ENCODE measurements at regions not wholly inside any gene's neighbourhood (a gene's known extent, or its start where the extent isn't known, plus 50 kb on each side); places are given as distances from the start of the nearest gene placed in this dataset.

GRCh38 chr9:30116673-30117217 is 2267.7 kb upstream of the ACO1 start:
- H3K9ac ChIP-seq (replicated peaks in 1 of 4; ENCODE audit: extremely low read depth in 1 of 4, low read depth in 3 of 4, low read length in 3 of 4): no peak overlapping the region
- H3K79me1 ChIP-seq (ENCODE audit: low read depth, low read length): no peaks in the 10 kb centered on the region
- ChIA-PET CTCF (ENCODE audit: partially characterized antibody) (interaction anchor here (0.6 kb wide), 1 partner anchor 319 kb away, joined by 4 read pairs; no protein-coding TSS in a partner anchor), POLR2A (ENCODE audit: partially characterized antibody) (no interaction called here)
- H4K5ac ChIP-seq (ENCODE audit: insufficient read length, low read depth, low read length): no peak overlapping the region
- H2AK5ac ChIP-seq (ENCODE audit: low read depth, low read length): no peak overlapping the region
- FAIRE-seq (peak; percentile 88), DNase-seq (ENCODE audit: low read depth in 1 of 2, low spot score in 2 of 2) (peak in 1 of 2 experiments; percentile 15)
- H3K23me2 ChIP-seq (ENCODE audit: low read depth, low read length): no peaks in the 10 kb centered on the region
- H3K9me3 ChIP-seq (ENCODE audit: insufficient read depth in 2 of 2, low read depth in 1 of 2, low read length in 1 of 2): peaks cover 0 to 4% of the 10 kb centered on the region in 2 experiments; a peak in 1 of 4 replicates
- H3K56ac ChIP-seq (replicated peaks; ENCODE audit: insufficient read length, low read depth, low read length): no peak overlapping the region
- no peak overlapping the region for H2AFZ ChIP-seq (ENCODE audit: low read length)
- H3K4me2 ChIP-seq (ENCODE audit: insufficient read depth in 1 of 2, low read depth in 2 of 2, low read length in 2 of 2): no peak overlapping the region
- no peak overlapping the region for H2BK15ac ChIP-seq (ENCODE audit: low read length)
- H3K4me3 ChIP-seq (ENCODE audit: extremely low read depth in 1 of 4, insufficient read depth in 2 of 4, low read depth in 3 of 4, low read length in 4 of 4): no peak overlapping the region
- no peak overlapping the region for H3K18ac ChIP-seq (ENCODE audit: extremely low read depth, low read length)
- no peak overlapping the region for H3K4ac ChIP-seq (replicated peaks; ENCODE audit: insufficient read length, low read depth, low read length)
- no peaks in the 10 kb centered on the region for H3K79me2 ChIP-seq (ENCODE audit: control insufficient read depth in 1 of 2, insufficient read depth in 2 of 2, low read length in 2 of 2)
- peaks cover 0 to 3% (median under 1%) of the 10 kb centered on the region in 4 experiments; a peak in 1 of 7 replicates for H3K4me1 ChIP-seq (replicated peaks in 1 of 4; ENCODE audit: control insufficient read depth in 3 of 4, insufficient read depth in 4 of 4, low read length in 3 of 4)
- H3K27ac ChIP-seq (ENCODE audit: low read depth, low read length): 0 out of 2 replicates have a peak overlapping the region, but pooled peaks have one; percentile 45
- no peaks in the 10 kb centered on the region for H3K27me3 ChIP-seq (replicated peaks in 1 of 4; ENCODE audit: control insufficient read depth in 3 of 4, extremely low read depth in 1 of 4, insufficient read depth in 3 of 4, low read length in 3 of 4)
- H2BK120ac ChIP-seq (replicated peaks; ENCODE audit: low read depth, low read length): no peak overlapping the region
- H3K36me3 ChIP-seq (ENCODE audit: control insufficient read depth in 2 of 4, insufficient read depth in 4 of 4, low read length in 3 of 4): no peaks in the 10 kb centered on the region; a peak in 1 of 8 replicates
- no peak overlapping the region for H2BK12ac ChIP-seq (ENCODE audit: low read depth, low read length)
- no peaks in the 10 kb centered on the region for H4K20me1 ChIP-seq (replicated peaks in 1 of 2; ENCODE audit: control insufficient read depth in 1 of 2, insufficient read depth in 2 of 2, low read length in 2 of 2)
- H4K8ac ChIP-seq (ENCODE audit: extremely low read depth, insufficient read depth, low read length): no peak overlapping the region
- no peak overlapping the region for H4K91ac ChIP-seq (replicated peaks; ENCODE audit: insufficient read length, low read length)
- no peak overlapping the region for H3K23ac ChIP-seq (ENCODE audit: insufficient read length)
- H2BK5ac ChIP-seq (ENCODE audit: low read depth, low read length): peak overlapping the region; percentile 89; the same call in 1 of the 2 replicates
- no peak overlapping the region for H3K14ac ChIP-seq (ENCODE audit: insufficient read length)
- 80% methylated on average over 3 of the region's 3 CpGs; no CpG with 5 or more reads in 1 of the 2 experiments for WGBS, 2 experiments (ENCODE audit: extremely low coverage in 1 of 2, insufficient coverage in 1 of 2, insufficient read length in 1 of 2, insufficient replicate concordance in 2 of 2, low coverage in 1 of 2, low lambda C conversion rate in 2 of 2, missing lambda C conversion rate in 1 of 2)
- H2BK20ac ChIP-seq (ENCODE audit: low read length): no peak overlapping the region
- peak; percentile 58 for TF ChIP-seq NANOG (IDR thresholded peaks at IDR 0.05; ENCODE audit: insufficient read depth, low read depth, low read length, poor library complexity, severe bottlenecking)
- 0 out of 2 replicates have a peak, but pooled peaks have one; percentile 50 for TF ChIP-seq POU5F1 (IDR thresholded peaks at IDR 0.05; ENCODE audit: low read depth, low read length)
- no peak for TF ChIP-seq EZH2 (IDR thresholded peaks at IDR 0.05; ENCODE audit: low read depth, low read length, severe bottlenecking)
- no peak for TF ChIP-seq BRCA1 (IDR thresholded peaks at IDR 0.05; ENCODE audit: low read depth, low read length)
- TF ChIP-seq EGR1 (IDR thresholded peaks at IDR 0.05; ENCODE audit: borderline replicate concordance, low read depth, low read length): no peak
- no peak for TF ChIP-seq CEBPB (IDR thresholded peaks at IDR 0.05; ENCODE audit: low read depth, low read length)
- no peak for TF ChIP-seq HDAC6 (IDR thresholded peaks at IDR 0.05; ENCODE audit: low read depth, low read length)
- TF ChIP-seq JUND (IDR thresholded peaks at IDR 0.05; ENCODE audit: low read length): no peak
